ENCODE measurements at regions not wholly inside any gene's neighbourhood (a gene's known extent, or its start where the extent isn't known, plus 50 kb on each side); places are given as distances from the start of the nearest gene placed in this dataset.

DNA sequence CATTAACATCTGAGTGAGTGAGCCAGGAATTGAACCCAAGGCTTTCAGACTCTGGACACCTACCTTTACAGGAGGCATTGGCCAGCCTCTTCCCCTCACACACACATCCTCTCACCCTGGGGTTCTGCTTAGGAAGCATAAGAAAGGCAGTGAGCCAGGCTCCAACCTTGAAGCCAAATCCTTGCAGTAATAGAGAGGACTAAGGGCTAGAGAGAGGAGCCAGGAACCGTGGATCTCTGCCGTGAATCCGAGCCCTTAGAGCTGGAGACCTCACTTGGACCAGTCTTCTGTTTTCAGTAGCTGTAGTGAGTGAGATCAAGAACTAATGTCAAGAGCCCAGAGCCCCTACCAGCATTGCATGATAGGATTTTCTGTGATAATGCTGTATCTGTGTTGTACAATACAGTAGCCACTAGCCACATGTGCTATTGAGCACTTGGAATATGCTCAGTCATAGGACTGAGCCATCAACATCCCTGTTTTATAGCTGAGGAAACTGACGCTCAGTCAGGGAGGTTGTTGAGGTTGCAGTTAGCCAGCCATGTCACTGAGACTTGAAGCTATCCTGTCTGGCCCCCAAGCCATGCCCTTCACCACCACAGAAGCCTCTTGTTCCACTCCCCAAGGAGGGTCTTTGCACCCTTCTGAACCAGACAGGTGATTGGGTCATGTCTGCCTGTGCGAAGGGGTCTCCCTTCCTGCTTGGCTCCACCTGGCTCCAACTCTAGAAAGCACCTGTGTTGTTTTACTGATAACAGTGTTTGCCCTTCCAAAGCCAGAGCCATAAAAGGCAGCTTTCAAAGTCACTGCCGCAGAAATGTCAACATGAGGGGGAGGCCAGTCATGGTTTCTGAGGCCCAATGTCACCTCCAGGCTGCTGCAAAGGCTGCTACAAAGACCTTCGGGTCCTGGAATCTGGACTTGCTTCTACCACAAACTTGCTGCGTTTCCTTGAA is 101.1 kb upstream of the JUN start (continued):
- peak; percentile 71; the same call in 1 of the 2 replicates for TF ChIP-seq FOXA1 (IDR thresholded peaks at IDR 0.05; ENCODE audit: borderline replicate concordance)
- TF ChIP-seq GABPA (tag; conservative IDR thresholded peaks at IDR 0.05; ENCODE audit: low read depth): 0 out of 2 replicates have a peak, but pooled peaks have one; percentile 16
- no peak for TF ChIP-seq ZNF133 (CRISPR knock-in tag; IDR thresholded peaks at IDR 0.05)
- no peak for TF ChIP-seq KLF10 (CRISPR knock-in tag; IDR thresholded peaks at IDR 0.05)
- TF ChIP-seq CEBPG (CRISPR knock-in tag; IDR thresholded peaks at IDR 0.05): no peak
- no peak for TF ChIP-seq CEBPG (tag; conservative IDR thresholded peaks at IDR 0.05 in 1 of 2, IDR thresholded peaks at IDR 0.05 in 1 of 2)
- TF ChIP-seq, protein P1, sequence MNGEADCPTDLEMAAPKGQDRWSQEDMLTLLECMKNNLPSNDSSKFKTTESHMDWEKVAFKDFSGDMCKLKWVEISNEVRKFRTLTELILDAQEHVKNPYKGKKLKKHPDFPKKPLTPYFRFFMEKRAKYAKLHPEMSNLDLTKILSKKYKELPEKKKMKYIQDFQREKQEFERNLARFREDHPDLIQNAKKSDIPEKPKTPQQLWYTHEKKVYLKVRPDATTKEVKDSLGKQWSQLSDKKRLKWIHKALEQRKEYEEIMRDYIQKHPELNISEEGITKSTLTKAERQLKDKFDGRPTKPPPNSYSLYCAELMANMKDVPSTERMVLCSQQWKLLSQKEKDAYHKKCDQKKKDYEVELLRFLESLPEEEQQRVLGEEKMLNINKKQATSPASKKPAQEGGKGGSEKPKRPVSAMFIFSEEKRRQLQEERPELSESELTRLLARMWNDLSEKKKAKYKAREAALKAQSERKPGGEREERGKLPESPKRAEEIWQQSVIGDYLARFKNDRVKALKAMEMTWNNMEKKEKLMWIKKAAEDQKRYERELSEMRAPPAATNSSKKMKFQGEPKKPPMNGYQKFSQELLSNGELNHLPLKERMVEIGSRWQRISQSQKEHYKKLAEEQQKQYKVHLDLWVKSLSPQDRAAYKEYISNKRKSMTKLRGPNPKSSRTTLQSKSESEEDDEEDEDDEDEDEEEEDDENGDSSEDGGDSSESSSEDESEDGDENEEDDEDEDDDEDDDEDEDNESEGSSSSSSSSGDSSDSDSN (IDR thresholded peaks at IDR 0.05; ENCODE audit: borderline replicate concordance in 1 of 2, low read depth in 2 of 2, low read length in 2 of 2): no peak
- no peak for TF ChIP-seq BRF1 (IDR thresholded peaks at IDR 0.05; ENCODE audit: borderline replicate concordance, extremely low read depth, insufficient read length)
- no peak for TF ChIP-seq U2AF1 (optimal IDR thresholded peaks at IDR 0.05; ENCODE audit: low read depth, low read length)
- no peak for TF ChIP-seq NELFE (IDR thresholded peaks at IDR 0.05; ENCODE audit: insufficient read depth, insufficient read length)
- no peak for TF ChIP-seq HDAC6 (IDR thresholded peaks at IDR 0.05; ENCODE audit: low read depth, low read length)
- peak in 1 of 2 experiments; percentile 64; a peak in 1 of 4 replicates for TF ChIP-seq TRIM24 (IDR thresholded peaks at IDR 0.05)
- TF ChIP-seq EWSR1 (IDR thresholded peaks at IDR 0.05; ENCODE audit: borderline replicate concordance, low read depth, partially characterized antibody): no peak
- no peak for TF ChIP-seq CBX1 (IDR thresholded peaks at IDR 0.05; ENCODE audit: low read depth)
- TF ChIP-seq PTTG1 (tag; IDR thresholded peaks at IDR 0.05; ENCODE audit: low read depth): 0 out of 2 replicates have a peak, but pooled peaks have one; percentile 24
- no peak for TF ChIP-seq PCBP1 (IDR thresholded peaks at IDR 0.05; ENCODE audit: low read depth, low read length, poor library complexity, severe bottlenecking)
- peak; percentile 89; the same call in 1 of the 2 replicates for TF ChIP-seq DMBX1 (CRISPR knock-in tag; IDR thresholded peaks at IDR 0.05; ENCODE audit: borderline replicate concordance)
- TF ChIP-seq SMAD2 (IDR thresholded peaks at IDR 0.05; ENCODE audit: low read depth, low read length): no peak
- TF ChIP-seq ZNF764 (CRISPR knock-in tag; IDR thresholded peaks at IDR 0.05; ENCODE audit: low read depth): no peak
- no peak for TF ChIP-seq ETV5 (CRISPR knock-in tag; IDR thresholded peaks at IDR 0.05; ENCODE audit: low read depth)
- TF ChIP-seq, protein P2, sequence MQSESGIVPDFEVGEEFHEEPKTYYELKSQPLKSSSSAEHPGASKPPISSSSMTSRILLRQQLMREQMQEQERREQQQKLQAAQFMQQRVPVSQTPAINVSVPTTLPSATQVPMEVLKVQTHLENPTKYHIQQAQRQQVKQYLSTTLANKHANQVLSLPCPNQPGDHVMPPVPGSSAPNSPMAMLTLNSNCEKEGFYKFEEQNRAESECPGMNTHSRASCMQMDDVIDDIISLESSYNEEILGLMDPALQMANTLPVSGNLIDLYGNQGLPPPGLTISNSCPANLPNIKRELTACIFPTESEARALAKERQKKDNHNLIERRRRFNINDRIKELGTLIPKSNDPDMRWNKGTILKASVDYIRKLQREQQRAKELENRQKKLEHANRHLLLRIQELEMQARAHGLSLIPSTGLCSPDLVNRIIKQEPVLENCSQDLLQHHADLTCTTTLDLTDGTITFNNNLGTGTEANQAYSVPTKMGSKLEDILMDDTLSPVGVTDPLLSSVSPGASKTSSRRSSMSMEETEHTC (IDR thresholded peaks at IDR 0.05): no peak
- TF ChIP-seq EHMT2 (IDR thresholded peaks at IDR 0.05): peak; percentile 41; the same call in 1 of the 2 replicates
- TF ChIP-seq SIN3B (IDR thresholded peaks at IDR 0.05; ENCODE audit: low read depth): no peak
- TF ChIP-seq HNRNPK (IDR thresholded peaks at IDR 0.05; ENCODE audit: low read depth, low read length, poor library complexity, severe bottlenecking): no peak
- no peak for TF ChIP-seq ZNF140 (CRISPR knock-in tag; IDR thresholded peaks at IDR 0.05)
- no peak for TF ChIP-seq GATA2 (CRISPR knock-in tag; IDR thresholded peaks at IDR 0.05)
